Stomach (tissue), 4 donors: ENCODE measurements at regions not wholly inside any gene's neighbourhood (a gene's known extent, or its start where the extent isn't known, plus 50 kb on each side); places are given as distances from the start of the nearest gene placed in this dataset.

Experiments used
- EP300 ChIP-seq: sonication (generic); formaldehyde crosslinking; IDR thresholded peaks from one replicate; pipeline ENCODE4 v1.6.1; 2017; ENCODE audit warnings: antibody characterized with exemption
- TF ChIP-seq, protein P1 (sequence below), 7 experiments: fragments of 450-650 bp in 4 of 7; fragments of 200-600 bp in 3 of 7; sonication (generic) in 3 of 7; IDR thresholded peaks; one replicate each; pipeline ENCODE4 v1.5.1; 2016 to 2019; ENCODE audit warnings: antibody characterized with exemption in 7 of 7, control low read depth in 2 of 7, mild to moderate bottlenecking in 1 of 7

DNA sequence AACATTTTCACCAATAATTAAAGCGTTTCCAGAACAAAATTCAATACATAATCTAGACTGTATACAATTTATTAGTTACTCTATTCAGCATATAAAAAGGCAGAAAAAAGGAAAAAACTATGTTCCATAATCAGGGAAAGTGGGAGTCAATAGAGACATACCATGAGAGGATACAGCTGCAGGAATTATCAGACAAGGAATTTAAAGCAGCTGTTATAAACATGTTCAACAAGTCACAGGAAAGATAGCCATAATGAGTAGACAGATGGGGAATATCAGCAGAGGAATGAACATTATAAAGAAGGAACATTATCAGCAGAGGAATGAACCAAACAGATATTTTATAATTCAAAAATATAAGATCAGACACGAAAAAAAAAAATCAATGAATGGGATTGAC, 500.6 kb upstream of the RPS6KA3 start:
- TF ChIP-seq, protein P1, sequence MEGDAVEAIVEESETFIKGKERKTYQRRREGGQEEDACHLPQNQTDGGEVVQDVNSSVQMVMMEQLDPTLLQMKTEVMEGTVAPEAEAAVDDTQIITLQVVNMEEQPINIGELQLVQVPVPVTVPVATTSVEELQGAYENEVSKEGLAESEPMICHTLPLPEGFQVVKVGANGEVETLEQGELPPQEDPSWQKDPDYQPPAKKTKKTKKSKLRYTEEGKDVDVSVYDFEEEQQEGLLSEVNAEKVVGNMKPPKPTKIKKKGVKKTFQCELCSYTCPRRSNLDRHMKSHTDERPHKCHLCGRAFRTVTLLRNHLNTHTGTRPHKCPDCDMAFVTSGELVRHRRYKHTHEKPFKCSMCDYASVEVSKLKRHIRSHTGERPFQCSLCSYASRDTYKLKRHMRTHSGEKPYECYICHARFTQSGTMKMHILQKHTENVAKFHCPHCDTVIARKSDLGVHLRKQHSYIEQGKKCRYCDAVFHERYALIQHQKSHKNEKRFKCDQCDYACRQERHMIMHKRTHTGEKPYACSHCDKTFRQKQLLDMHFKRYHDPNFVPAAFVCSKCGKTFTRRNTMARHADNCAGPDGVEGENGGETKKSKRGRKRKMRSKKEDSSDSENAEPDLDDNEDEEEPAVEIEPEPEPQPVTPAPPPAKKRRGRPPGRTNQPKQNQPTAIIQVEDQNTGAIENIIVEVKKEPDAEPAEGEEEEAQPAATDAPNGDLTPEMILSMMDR (IDR thresholded peaks at IDR 0.05): no peak
- no peak for TF ChIP-seq EP300
